HG03575 (cell line): ENCODE measurements at regions not wholly inside any gene's neighbourhood (a gene's known extent, or its start where the extent isn't known, plus 50 kb on each side); places are given as distances from the start of the nearest gene placed in this dataset.
A peak's percentile ranks its signal among the peaks of the same experiment; 100 is the strongest.

ENCODE experiments used
- ATAC-seq: cut with Tn5 transposase; IDR thresholded peaks from one replicate; pipeline ENCODE4 v1.9.1; 2021; ENCODE audit not compliant: unreplicated experiment, insufficient number of reproducible peaks, low FRiP score; ENCODE audit errors: extremely low read depth

DNA sequence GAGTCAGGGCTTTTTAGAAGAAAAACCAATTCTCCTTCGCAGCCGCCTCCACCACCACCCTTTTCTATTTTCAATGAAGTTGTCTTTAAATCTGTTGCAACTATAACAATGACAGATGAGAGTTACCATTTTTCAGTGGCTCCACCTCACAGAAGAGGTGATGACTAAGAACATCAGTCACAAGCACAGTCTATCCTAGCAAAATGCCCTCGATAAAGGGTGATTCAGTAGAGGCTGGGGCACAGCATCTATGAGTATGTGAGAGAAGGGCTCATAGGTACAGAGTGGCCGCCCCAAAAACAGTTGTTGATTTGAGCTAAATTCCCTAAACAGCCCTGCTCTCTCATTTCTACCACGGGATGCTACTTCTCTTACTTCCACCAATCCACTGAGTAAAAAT lies 310.8 kb upstream of the MGAT5 start:
- no peak for ATAC-seq

DNA sequence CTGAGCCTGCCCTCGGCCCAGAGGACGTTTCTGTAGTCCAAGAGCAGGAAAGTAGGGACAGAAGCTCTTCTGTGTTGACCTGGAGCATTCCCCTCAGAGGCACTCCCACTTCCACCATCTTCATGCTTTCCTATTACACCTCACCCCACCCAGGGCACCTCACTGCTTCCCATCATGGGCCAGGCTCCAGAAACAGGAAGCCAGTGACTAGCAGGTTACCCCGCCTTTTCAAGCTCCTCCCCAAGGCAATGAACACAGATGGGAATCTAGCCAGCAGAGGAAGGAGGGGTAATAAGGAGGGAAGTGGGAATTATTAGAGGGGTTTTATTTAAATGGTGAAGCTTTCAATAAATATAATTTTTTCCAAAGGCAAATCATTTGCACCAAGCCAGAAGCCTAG lies 308.8 kb upstream of the MGAT5 start:
- no peak for ATAC-seq

GRCh38 chr2:133947057-133947456 lies 306.8 kb upstream of the MGAT5 start:
- ATAC-seq: no peak

DNA sequence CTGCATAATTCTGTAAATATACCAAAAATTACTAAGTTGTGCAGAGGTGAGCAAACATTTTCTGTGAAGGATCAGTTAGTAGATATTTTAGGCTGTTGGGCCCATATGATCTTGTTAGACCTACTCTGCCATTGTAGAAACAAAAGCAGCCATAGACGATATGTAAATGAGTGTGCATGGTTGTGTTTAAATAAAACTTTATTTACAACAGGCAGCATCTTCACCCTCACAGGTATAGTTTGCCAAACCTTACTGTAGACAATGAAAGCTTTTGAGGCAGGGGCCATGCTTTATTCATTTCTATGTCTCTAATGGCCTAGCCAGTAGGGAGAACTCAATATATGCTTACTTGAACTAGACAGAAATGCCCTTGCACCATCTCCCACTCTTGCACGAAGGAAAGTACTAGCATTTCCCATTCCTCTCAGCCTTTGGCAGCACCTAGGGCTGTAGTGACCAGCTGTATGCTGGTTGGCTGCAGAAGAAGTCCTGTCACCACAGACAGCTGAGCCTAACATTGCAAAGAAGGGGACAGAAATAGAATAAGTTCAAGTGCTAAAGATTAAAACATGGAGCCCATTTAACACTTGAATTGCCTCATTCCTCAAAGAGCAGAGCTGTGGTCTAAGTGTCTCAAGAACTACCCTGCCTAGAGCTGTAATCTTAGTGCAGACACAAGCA lies 305.1 kb upstream of the MGAT5 start:
- ATAC-seq: no peak

DNA sequence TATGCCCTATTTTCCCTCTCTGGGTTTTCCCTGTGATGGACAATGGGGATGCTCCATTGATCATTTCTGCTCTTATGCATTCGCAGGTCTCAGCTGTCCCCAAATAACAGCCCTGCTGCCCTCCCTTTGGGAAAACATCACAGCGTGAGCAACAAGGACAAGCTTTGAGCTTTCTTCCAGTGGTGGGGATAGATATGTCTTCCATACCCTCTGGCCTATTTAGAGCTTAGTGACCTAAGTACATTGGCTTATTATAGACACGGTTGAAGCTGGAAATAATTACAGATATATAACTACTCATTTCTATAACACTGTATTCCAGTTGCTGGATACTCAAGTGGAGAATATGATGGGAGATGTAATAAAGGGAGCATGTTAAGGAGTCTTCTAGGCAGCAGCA lies 304.3 kb upstream of the MGAT5 start:
- ATAC-seq: no peak

- ATAC-seq: no peak
These were observed 302.7 kb upstream of the MGAT5 start for GRCh38 chr2:133951209-133951608.

DNA sequence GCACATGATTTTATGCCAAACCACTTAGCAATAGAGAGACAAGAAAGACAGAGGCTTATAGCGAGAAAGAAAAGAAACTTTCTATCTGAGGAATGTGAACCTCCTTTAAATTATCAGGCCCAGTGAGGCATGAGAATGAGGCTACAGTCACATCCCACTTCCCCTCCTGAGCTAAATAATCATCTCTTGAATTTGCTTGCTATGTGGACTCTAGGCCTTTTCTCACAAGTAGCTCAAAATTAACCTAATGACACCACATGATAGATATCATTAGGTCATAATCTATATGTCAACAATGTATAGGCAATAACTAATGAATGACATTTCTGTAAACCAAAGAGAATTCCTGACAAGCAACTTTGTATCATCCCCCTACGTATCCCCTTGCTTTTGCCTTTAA lies 301.5 kb upstream of the MGAT5 start:
- peak; percentile 37 for ATAC-seq

DNA sequence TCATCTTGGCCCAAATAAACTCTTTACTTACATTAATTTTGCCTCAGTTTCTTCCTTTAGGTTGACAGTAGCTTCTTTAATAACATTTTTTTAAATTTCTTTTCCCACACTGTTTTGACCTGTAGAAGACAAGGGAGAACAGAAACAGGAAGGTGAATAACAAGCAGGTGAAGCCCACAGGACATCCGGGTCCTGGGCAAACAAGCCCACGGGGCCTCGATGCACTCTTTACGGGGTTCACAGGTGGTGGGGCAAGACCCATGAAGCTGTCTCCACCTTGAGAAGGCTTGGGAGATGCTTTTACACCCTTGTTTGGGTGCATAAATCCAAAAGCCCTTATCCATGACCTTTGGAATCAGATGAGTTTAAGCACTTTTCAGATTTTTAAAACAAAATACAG lies 301.0 kb upstream of the MGAT5 start:
- no peak for ATAC-seq

GRCh38 chr2:133953524-133953923 lies 300.3 kb upstream of the MGAT5 start:
- peak; percentile 57 for ATAC-seq

- no peak for ATAC-seq
These were observed 299.2 kb upstream of the MGAT5 start for GRCh38 chr2:133954636-133955035.

DNA sequence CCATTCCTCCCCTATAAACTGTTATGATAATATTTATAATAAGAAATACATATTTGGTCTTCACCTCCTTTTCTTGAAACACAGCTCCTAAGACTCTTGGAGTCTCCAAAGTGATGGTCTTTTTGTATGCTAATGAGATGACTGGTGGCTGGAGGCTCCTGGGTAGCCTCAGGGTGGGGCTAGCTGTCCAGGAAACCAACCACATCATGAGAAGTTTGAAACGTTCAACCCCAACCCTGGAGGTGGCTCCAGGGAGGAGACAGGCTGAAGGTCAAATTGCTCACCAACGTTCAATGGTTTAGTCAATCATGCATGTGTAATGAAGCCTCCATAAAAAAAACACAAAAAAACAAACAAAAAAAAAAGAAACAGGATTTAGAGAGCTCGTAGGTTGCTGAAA lies 298.7 kb upstream of the MGAT5 start:
- ATAC-seq: no peak

DNA sequence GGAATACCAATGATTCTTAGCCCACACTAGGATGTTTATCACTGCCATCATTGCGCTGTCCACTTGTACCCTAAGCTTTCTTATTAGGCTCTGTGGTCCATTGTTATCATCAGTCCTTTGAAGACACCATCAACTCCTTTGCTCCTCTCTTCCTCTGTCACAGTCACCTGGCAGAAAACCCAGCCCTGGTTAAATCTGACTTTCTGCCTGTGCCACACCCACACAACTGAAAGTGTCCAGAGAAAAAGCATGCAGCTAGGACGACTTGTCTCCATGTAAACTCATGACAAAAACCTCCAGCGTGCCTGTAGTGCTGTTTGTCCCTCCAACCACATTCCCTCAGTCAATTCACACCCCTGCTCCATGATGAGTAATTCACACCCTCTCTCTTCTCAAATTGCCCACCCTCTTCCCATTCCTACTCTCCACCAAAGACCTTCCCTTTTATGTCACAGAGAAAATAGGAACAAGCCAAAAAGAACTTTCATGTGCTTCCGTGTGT lies 297.4 kb upstream of the MGAT5 start:
- ATAC-seq: no peak

DNA sequence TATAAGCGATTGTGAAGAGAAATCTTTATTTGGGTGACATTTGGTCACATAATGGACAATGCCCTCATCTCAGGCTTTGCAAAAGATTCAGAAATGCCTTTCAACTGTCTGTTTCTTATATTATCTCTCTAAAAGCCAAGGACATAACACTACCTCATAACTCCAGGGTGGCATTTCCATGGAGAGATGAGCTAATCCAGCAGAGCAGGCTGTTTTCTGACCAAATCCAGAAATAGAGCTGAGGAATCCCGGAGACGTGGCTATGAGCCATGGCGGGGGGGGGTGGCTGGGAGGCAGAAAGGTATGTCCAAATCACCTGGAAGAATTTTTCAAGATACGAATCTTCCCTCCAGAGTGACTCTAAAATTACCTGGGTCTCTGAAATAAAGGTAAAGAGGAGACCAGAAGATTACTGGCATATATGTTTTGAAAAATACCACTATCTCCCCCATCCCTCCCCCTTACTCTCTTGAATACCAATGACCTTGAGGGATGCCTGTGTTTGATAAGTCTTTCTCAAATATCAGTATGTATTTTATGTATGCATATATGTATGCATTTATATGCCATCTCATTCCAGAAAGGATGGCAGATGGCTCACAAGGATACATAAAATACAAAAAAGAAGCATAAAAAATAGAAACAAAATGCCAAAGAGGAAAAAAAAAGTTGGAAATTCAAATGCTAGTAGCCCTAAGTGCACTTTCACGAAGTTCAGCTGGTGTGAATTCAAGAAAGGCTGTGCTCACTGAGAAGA lies 296.0 kb upstream of the MGAT5 start:
- no peak for ATAC-seq

DNA sequence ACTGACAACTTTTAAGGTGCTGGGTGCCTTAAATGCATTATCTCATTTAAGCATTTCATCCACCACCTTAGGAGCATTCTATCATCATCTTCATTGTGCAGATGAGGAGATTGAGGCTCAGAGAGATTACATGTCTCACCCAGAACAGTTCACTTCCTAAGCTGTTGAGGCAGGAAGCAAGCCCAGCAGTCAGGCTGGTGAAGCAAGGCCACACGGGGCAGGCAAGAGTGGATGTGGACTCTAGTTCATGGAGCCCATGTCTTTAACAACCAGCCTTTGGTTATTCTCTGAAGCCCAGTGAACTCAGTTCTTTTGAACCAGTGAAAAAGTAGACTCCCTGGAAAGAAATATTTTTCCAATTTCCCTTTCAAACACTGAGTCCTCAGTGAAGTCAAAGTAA lies 294.8 kb upstream of the MGAT5 start:
- no peak for ATAC-seq

GRCh38 chr2:133966720-133967304 lies 287.1 kb upstream of the MGAT5 start:
- ATAC-seq: no peak

GRCh38 chr2:133967326-133967725 lies 286.5 kb upstream of the MGAT5 start:
- ATAC-seq: no peak

DNA sequence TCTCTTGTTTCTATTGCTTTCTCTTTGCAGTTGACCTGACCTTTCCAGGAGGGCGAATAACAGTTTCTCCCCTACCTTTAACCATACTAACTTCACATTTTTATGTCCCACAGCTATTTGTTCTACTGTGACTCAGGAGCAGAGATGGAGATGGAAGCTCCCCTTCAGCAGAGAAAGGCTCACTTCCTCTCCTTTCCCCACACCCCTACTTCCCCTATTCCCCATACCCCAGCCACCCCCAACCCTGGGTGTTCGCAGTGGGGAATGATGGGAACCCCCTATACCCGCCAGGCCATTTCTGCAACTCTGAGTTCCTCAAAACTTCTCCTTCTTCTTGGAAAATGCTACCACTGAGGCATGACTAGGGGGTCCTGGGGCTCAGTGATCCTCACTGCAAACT lies 285.4 kb upstream of the MGAT5 start:
- ATAC-seq: no peak

GRCh38 chr2:133970641-133971040 lies 283.2 kb upstream of the MGAT5 start:
- no peak for ATAC-seq

DNA sequence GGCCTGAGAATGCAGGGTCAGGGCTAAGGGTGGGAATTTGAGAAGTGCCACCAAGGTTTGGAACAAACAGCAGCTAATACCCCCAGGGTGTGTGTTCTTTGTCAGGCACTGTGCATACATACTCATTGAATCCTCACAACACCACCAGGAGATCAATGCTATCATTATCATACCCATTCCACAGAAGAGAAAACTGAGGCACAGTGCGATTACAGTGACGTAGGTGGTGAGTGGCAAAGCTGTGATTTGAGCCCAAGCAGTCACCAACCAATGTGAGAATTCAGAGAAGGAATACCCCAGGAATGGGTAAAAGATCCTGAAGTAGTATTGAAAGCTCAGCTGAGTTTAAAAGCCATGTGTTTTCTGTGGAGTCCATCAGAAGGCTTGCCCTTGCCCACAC lies 281.6 kb upstream of the MGAT5 start:
- ATAC-seq: no peak

- ATAC-seq: no peak
These were observed 281.1 kb upstream of the MGAT5 start for GRCh38 chr2:133972786-133973185.
